A549 (cell line): ENCODE measurements at regions not wholly inside any gene's neighbourhood (a gene's known extent, or its start where the extent isn't known, plus 50 kb on each side); places are given as distances from the start of the nearest gene placed in this dataset.

Experiments used
- EP300 ChIP-seq, 2 experiments: fragments of >200 bp; sonication (Bioruptor Twin); formaldehyde crosslinking; IDR thresholded peaks; 2 replicates in 1 of 2; 3 replicates in 1 of 2; pipeline ENCODE4 v1.6.1; 2016 to 2017
- MAFK ChIP-seq: fragments of 450-650 bp; IDR thresholded peaks from 2 replicates; pipeline ENCODE4 v1.6.1; 2014; ENCODE audit not compliant: partially characterized antibody
- POLR2A ChIP-seq: IDR thresholded peaks from 2 replicates; pipeline ENCODE4 v1.6.1; 2012; ENCODE audit warnings: mild to moderate bottlenecking, low read length
- SMC3 ChIP-seq: fragments of >200 bp; sonication (Bioruptor Twin); formaldehyde crosslinking; IDR thresholded peaks from 3 replicates; pipeline ENCODE4 v1.6.1; 2018; ENCODE audit warnings: inconsistent platforms
- ZFP36 ChIP-seq: fragments of 450-650 bp; IDR thresholded peaks from 2 replicates; pipeline ENCODE4 v1.6.1; 2014; ENCODE audit warnings: borderline replicate concordance; ENCODE audit not compliant: partially characterized antibody
- TF ChIP-seq, protein P1 (sequence below): fragments of 200-600 bp; sonication (generic); IDR thresholded peaks from 2 replicates; pipeline ENCODE4 v1.6.1; 2016; ENCODE audit warnings: antibody characterized with exemption, mild to moderate bottlenecking, moderate library complexity
- TF ChIP-seq, protein P2 (sequence below): fragments of >200 bp; sonication (Bioruptor Twin); formaldehyde crosslinking; IDR thresholded peaks from 3 replicates; pipeline ENCODE4 v1.5.1; 2016
- TF ChIP-seq, protein P3 (sequence below): IDR thresholded peaks from 2 replicates; pipeline ENCODE4 v1.6.1; 2012

DNA sequence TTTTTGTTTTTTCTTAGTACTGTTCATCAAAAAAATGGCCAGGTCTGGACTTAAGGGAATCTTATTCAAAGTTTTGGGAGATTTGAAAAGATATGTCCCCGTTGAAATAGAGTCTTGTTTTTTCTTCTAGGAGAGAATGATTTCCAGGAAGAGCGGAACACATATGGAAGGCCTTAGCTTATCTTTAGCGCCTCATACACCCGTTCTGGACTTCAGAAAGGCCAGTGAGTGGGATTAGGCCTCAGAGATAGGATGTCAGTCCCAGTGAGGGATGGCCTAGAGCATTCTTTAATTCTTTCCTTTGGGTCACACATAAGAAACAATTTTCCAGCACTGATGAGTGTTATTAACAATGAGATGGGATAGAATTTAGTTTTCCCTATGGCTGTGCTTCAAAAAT, 54.5 kb upstream of the HAND2 start:
- TF ChIP-seq POLR2A (no peak), EP300 (IDR thresholded peaks at IDR 0.05) (no peak), MAFK (no peak), ZFP36 (no peak), SMC3 (no peak)
- TF ChIP-seq, protein P1, sequence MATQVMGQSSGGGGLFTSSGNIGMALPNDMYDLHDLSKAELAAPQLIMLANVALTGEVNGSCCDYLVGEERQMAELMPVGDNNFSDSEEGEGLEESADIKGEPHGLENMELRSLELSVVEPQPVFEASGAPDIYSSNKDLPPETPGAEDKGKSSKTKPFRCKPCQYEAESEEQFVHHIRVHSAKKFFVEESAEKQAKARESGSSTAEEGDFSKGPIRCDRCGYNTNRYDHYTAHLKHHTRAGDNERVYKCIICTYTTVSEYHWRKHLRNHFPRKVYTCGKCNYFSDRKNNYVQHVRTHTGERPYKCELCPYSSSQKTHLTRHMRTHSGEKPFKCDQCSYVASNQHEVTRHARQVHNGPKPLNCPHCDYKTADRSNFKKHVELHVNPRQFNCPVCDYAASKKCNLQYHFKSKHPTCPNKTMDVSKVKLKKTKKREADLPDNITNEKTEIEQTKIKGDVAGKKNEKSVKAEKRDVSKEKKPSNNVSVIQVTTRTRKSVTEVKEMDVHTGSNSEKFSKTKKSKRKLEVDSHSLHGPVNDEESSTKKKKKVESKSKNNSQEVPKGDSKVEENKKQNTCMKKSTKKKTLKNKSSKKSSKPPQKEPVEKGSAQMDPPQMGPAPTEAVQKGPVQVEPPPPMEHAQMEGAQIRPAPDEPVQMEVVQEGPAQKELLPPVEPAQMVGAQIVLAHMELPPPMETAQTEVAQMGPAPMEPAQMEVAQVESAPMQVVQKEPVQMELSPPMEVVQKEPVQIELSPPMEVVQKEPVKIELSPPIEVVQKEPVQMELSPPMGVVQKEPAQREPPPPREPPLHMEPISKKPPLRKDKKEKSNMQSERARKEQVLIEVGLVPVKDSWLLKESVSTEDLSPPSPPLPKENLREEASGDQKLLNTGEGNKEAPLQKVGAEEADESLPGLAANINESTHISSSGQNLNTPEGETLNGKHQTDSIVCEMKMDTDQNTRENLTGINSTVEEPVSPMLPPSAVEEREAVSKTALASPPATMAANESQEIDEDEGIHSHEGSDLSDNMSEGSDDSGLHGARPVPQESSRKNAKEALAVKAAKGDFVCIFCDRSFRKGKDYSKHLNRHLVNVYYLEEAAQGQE: no peak
- TF ChIP-seq, protein P2, sequence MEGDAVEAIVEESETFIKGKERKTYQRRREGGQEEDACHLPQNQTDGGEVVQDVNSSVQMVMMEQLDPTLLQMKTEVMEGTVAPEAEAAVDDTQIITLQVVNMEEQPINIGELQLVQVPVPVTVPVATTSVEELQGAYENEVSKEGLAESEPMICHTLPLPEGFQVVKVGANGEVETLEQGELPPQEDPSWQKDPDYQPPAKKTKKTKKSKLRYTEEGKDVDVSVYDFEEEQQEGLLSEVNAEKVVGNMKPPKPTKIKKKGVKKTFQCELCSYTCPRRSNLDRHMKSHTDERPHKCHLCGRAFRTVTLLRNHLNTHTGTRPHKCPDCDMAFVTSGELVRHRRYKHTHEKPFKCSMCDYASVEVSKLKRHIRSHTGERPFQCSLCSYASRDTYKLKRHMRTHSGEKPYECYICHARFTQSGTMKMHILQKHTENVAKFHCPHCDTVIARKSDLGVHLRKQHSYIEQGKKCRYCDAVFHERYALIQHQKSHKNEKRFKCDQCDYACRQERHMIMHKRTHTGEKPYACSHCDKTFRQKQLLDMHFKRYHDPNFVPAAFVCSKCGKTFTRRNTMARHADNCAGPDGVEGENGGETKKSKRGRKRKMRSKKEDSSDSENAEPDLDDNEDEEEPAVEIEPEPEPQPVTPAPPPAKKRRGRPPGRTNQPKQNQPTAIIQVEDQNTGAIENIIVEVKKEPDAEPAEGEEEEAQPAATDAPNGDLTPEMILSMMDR: no peak
- TF ChIP-seq, protein P3, sequence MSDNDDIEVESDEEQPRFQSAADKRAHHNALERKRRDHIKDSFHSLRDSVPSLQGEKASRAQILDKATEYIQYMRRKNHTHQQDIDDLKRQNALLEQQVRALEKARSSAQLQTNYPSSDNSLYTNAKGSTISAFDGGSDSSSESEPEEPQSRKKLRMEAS: no peak
